ENCODE measurements at regions not wholly inside any gene's neighbourhood (a gene's known extent, or its start where the extent isn't known, plus 50 kb on each side); places are given as distances from the start of the nearest gene placed in this dataset.
"Not testable (repeated sequence)": the region's sequence is repeated elsewhere in the genome, so short reads cannot be mapped to it uniquely, and the experiment has no call there.

GRCh38 chr3:34109846-34110245 lies 311.4 kb downstream of the PDCD6IP start:
- DNase-seq (ENCODE audit: low spot score) = no peak

GRCh38 chr3:34111361-34111760 lies 312.9 kb downstream of the PDCD6IP start:
- no peak for DNase-seq (ENCODE audit: low spot score)

- not testable (repeated sequence) for DNase-seq (ENCODE audit: low spot score)
Measured at GRCh38 chr3:34112261-34112660, 313.8 kb downstream of the PDCD6IP start.

- DNase-seq (ENCODE audit: low spot score) = no peak
Measured at GRCh38 chr3:34131091-34131490, 332.7 kb downstream of the PDCD6IP start.

GRCh38 chr3:34132069-34132692 lies 333.8 kb downstream of the PDCD6IP start:
- DNase-seq (ENCODE audit: low spot score) = no peak

- DNase-seq (ENCODE audit: low spot score) = no peak
Measured at GRCh38 chr3:34139566-34139965, 341.1 kb downstream of the PDCD6IP start.

- no peak for DNase-seq (ENCODE audit: low spot score)
Measured at GRCh38 chr3:34140616-34141015, 342.2 kb downstream of the PDCD6IP start.

- DNase-seq (ENCODE audit: low spot score) = no peak
Measured at GRCh38 chr3:34141841-34142337, 343.5 kb downstream of the PDCD6IP start.

- no peak for DNase-seq (ENCODE audit: low spot score)
Measured at GRCh38 chr3:34145796-34146195, 347.4 kb downstream of the PDCD6IP start.

- DNase-seq (ENCODE audit: low spot score) = no peak
Measured at GRCh38 chr3:34146596-34146995, 348.2 kb downstream of the PDCD6IP start.

- DNase-seq (ENCODE audit: low spot score) = no peak
Measured at GRCh38 chr3:34150992-34151391, 352.6 kb downstream of the PDCD6IP start.

GRCh38 chr3:34152656-34153055 lies 354.2 kb downstream of the PDCD6IP start:
- no peak for DNase-seq (ENCODE audit: low spot score)

- no peak for DNase-seq (ENCODE audit: low spot score)
Measured at GRCh38 chr3:34155108-34155507, 356.7 kb downstream of the PDCD6IP start.

- no peak for DNase-seq (ENCODE audit: low spot score)
Measured at GRCh38 chr3:34155666-34156065, 357.2 kb downstream of the PDCD6IP start.

- no peak for DNase-seq (ENCODE audit: low spot score)
Measured at GRCh38 chr3:34157491-34157890, 359.1 kb downstream of the PDCD6IP start.

- no peak for DNase-seq (ENCODE audit: low spot score)
Measured at GRCh38 chr3:34159613-34160420, 361.4 kb downstream of the PDCD6IP start.

GRCh38 chr3:34169636-34170035 lies 371.2 kb downstream of the PDCD6IP start:
- DNase-seq (ENCODE audit: low spot score) = not testable (repeated sequence)

- peak; percentile 12 for DNase-seq (ENCODE audit: low spot score)
Measured at GRCh38 chr3:34174740-34175139, 376.3 kb downstream of the PDCD6IP start.

GRCh38 chr3:34175636-34176176 lies 377.3 kb downstream of the PDCD6IP start:
- no peak for DNase-seq (ENCODE audit: low spot score)

- no peak for DNase-seq (ENCODE audit: low spot score)
Measured at GRCh38 chr3:34176723-34177122, 378.3 kb downstream of the PDCD6IP start.

- DNase-seq (ENCODE audit: low spot score) = no peak
Measured at GRCh38 chr3:34178415-34178814, 380.0 kb downstream of the PDCD6IP start.

- DNase-seq (ENCODE audit: low spot score) = no peak
Measured at GRCh38 chr3:34179716-34180115, 381.3 kb downstream of the PDCD6IP start.

GRCh38 chr3:34180532-34180931 lies 382.1 kb downstream of the PDCD6IP start:
- DNase-seq (ENCODE audit: low spot score) = no peak
